Naive B cell (primary cell): ENCODE measurements at regions not wholly inside any gene's neighbourhood (a gene's known extent, or its start where the extent isn't known, plus 50 kb on each side); places are given as distances from the start of the nearest gene placed in this dataset.

ENCODE experiments used
- ATAC-seq, 2 donors: fragments of 150-1000 bp; cut with Tn5 transposase; 2 replicates each; pipeline ENCODE4 v1.10.0; 2021; ENCODE audit warnings: low read depth in 2 of 2, mild to moderate bottlenecking in 2 of 2, moderate library complexity in 2 of 2
- DNase-seq: peaks from one replicate; pipeline ENCODE4 v3.0.0; 2022
- H3K27ac Mint-ChIP-seq, 6 donors: one replicate each; pipeline ENCODE4 v1.8.0; 2020 to 2022; ENCODE audit warnings: mild to moderate bottlenecking in 6 of 6, mixed read lengths in 6 of 6, moderate library complexity in 5 of 6, inconsistent platforms in 2 of 6
- H3K27me3 Mint-ChIP-seq, 3 donors: one replicate each; pipeline ENCODE4 v1.8.0; 2021 to 2022; ENCODE audit warnings: mixed read lengths in 3 of 3, mild to moderate bottlenecking in 1 of 3
- H3K36me3 Mint-ChIP-seq, 2 donors: one replicate each; pipeline ENCODE4 v1.8.0; 2020 to 2022; ENCODE audit warnings: mixed read lengths in 2 of 2, inconsistent platforms in 1 of 2, mild to moderate bottlenecking in 1 of 2
- H3K4me1 Mint-ChIP-seq, 3 donors: one replicate each; pipeline ENCODE4 v1.8.0; 2020 to 2022; ENCODE audit warnings: mixed read lengths in 3 of 3, inconsistent platforms in 1 of 3, mild to moderate bottlenecking in 1 of 3, moderate library complexity in 1 of 3
- H3K4me3 Mint-ChIP-seq, 8 donors: one replicate each; pipeline ENCODE4 v1.8.0; 2020 to 2022; ENCODE audit warnings: mild to moderate bottlenecking in 8 of 8, mixed read lengths in 8 of 8, moderate library complexity in 8 of 8, inconsistent platforms in 2 of 8
- H3K9me3 Mint-ChIP-seq, 7 donors: one replicate each; pipeline ENCODE4 v1.8.0; 2020 to 2022; ENCODE audit warnings: mixed read lengths in 7 of 7, mild to moderate bottlenecking in 5 of 7, inconsistent platforms in 2 of 7, moderate library complexity in 1 of 7

GRCh38 chrX:94545722-94546121 is 871.7 kb downstream of the FAM133A start:
- no peaks in the 10 kb centered on the region for H3K27me3 Mint-ChIP-seq
- H3K36me3 Mint-ChIP-seq = no peaks in the 10 kb centered on the region
- no peaks in the 10 kb centered on the region for H3K4me1 Mint-ChIP-seq

GRCh38 chrX:94551831-94552230 is 877.8 kb downstream of the FAM133A start:
- no peak for ATAC-seq
- H3K27ac Mint-ChIP-seq = no peak overlapping the region

More at GRCh38 chrX:94545722-94546121, 871.7 kb downstream of the FAM133A start:
- DNase-seq (no peak), ATAC-seq (no peak)
- Mint-ChIP-seq H3K27ac (no peak overlapping the region), H3K4me3 (no peak overlapping the region), H3K9me3 (peaks cover 0 to 12% (median 2%) of the 10 kb centered on the region in 7 donors)

GRCh38 chrX:94560930-94561329 is 886.9 kb downstream of the FAM133A start:
- no peaks in the 10 kb centered on the region for H3K27me3 Mint-ChIP-seq
- H3K9me3 Mint-ChIP-seq = peaks cover 0 to 16% (median 4%) of the 10 kb centered on the region in 7 donors
- H3K4me3 Mint-ChIP-seq = no peak overlapping the region
- no peaks in the 10 kb centered on the region for H3K36me3 Mint-ChIP-seq
- no peaks in the 10 kb centered on the region for H3K4me1 Mint-ChIP-seq
- ATAC-seq = no peak
- DNase-seq = no peak
- peak overlapping the region in 1 of 6 donors; percentile 22 for H3K27ac Mint-ChIP-seq

More at GRCh38 chrX:94551831-94552230, 877.8 kb downstream of the FAM133A start:
- no peaks in the 10 kb centered on the region for H3K36me3 Mint-ChIP-seq
- no peaks in the 10 kb centered on the region for H3K4me1 Mint-ChIP-seq
- no peak for DNase-seq
- peaks cover 0 to 6% (median 5%) of the 10 kb centered on the region in 7 donors for H3K9me3 Mint-ChIP-seq
- no peaks in the 10 kb centered on the region for H3K27me3 Mint-ChIP-seq
- no peak overlapping the region for H3K4me3 Mint-ChIP-seq

GRCh38 chrX:94576367-94577004 is 902.5 kb downstream of the FAM133A start:
- no peak for ATAC-seq
- Mint-ChIP-seq H3K27me3 (no peaks in the 10 kb centered on the region), H3K27ac (peak overlapping the region in 1 of 6 donors; percentile 28), H3K4me1 (no peaks in the 10 kb centered on the region), H3K9me3 (peaks cover 0 to 8% (median 2%) of the 10 kb centered on the region in 7 donors), H3K36me3 (no peaks in the 10 kb centered on the region), H3K4me3 (no peak overlapping the region)
- DNase-seq = no peak

DNA sequence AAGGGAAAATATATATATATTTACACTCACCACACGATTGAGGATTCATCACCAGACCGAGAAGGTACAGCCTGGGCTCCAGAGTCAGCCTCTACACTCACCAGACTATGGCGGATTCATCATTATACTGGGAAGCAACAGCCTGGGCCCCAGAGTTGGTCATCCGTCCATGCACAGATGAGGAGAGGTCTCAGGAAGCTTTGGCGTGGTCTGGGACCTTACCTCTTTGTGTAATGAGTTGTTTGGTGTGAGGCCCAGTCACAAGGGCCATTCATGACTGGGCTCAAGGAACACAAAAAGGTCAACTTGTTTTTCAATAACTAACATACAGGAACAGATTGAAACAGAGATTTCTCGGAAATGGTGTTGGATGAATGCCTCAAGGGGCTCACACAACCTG is 926.1 kb downstream of the FAM133A start:
- Mint-ChIP-seq H3K36me3 (no peaks in the 10 kb centered on the region), H3K27me3 (no peaks in the 10 kb centered on the region), H3K4me1 (no peaks in the 10 kb centered on the region), H3K27ac (no peak overlapping the region), H3K9me3 (no peaks in the 10 kb centered on the region), H3K4me3 (no peak overlapping the region)
- ATAC-seq (no peak), DNase-seq (no peak)

DNA sequence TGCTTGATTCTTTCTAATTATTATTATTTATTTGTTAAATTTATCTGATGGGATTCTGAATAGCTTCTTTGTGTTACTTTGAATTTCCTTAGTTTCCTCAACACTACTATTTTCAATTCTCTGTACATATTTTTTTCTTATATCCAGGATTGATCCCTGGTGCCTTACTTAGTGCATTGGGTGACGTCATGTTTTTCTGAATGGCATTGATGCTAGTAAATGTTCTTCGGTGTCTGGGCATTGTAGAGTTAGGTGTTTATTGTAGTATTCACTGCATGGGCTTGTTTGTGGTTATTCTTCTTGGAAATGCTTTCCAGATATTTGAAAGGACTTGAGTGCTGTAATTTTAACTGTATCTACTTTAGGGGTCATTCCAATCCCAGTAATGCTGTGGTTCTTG is 938.1 kb downstream of the FAM133A start:
- Mint-ChIP-seq H3K27me3 (no peaks in the 10 kb centered on the region), H3K4me1 (no peaks in the 10 kb centered on the region), H3K36me3 (no peaks in the 10 kb centered on the region), H3K27ac (no peak overlapping the region), H3K9me3 (peaks cover 0 to 14% (median 2%) of the 10 kb centered on the region in 7 donors), H3K4me3 (no peak overlapping the region)
- DNase-seq = no peak
- ATAC-seq = no peak

DNA sequence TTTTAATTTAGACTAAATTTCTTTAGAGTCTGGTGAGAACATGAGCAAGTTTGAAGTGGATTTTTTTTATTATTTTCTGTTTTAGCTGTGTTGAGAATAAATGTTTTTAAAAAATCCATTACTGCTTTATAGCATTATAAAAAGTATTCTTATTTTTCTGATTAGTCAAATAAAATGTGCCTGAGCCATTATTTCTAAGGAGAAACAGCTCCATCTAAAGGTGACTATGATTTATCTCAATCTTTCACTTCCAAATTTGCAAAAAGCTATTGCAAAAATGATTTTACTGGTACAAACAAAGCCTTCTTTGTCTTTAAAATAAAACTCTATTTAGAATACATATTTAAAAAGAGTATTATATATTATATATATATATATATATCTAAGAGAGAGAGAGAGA is 959.2 kb downstream of the FAM133A start:
- peaks cover 4 to 29% (median 17%) of the 10 kb centered on the region in 7 donors for H3K9me3 Mint-ChIP-seq
- no peaks in the 10 kb centered on the region for H3K27me3 Mint-ChIP-seq
- H3K4me1 Mint-ChIP-seq = no peaks in the 10 kb centered on the region
- H3K4me3 Mint-ChIP-seq = no peak overlapping the region
- DNase-seq = no peak
- no peak overlapping the region for H3K27ac Mint-ChIP-seq
- no peak for ATAC-seq
- H3K36me3 Mint-ChIP-seq = peaks cover 6 to 9% of the 10 kb centered on the region in 2 donors

DNA sequence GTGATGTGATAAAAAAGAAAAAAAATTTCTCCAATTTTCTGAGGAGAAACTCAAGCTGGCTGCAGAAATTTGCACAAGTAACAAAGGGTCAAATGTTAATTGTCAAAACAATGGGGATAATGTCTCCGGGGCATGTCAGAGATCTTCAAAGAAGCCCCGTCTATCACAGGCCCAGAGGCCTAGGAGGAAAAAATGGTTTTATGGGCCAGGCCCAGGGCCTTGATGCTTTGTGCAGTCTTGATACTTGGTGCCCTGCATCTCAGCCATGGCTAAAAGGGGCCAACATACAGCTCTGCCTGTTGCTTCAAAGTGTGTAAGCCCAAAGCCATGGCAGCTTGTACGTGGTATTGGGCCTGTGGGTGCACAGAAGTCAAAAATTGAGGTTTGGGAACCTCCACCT is 961.0 kb downstream of the FAM133A start:
- H3K27me3 Mint-ChIP-seq = no peaks in the 10 kb centered on the region

GRCh38 chrX:94645726-94646125 is 971.7 kb downstream of the FAM133A start:
- Mint-ChIP-seq H3K27me3 (no peaks in the 10 kb centered on the region), H3K27ac (no peak overlapping the region), H3K36me3 (no peaks in the 10 kb centered on the region), H3K4me3 (peak overlapping the region in 1 of 8 donors; percentile 67), H3K4me1 (no peaks in the 10 kb centered on the region), H3K9me3 (peaks cover 0 to 9% (median 0%) of the 10 kb centered on the region in 7 donors)
- DNase-seq (no peak), ATAC-seq (no peak)

More for the DNA sequence above, 961.0 kb downstream of the FAM133A start:
- Mint-ChIP-seq H3K27ac (no peak overlapping the region), H3K9me3 (peaks cover 4 to 29% (median 19%) of the 10 kb centered on the region in 7 donors), H3K36me3 (peaks cover 6 to 9% of the 10 kb centered on the region in 2 donors), H3K4me1 (no peaks in the 10 kb centered on the region), H3K4me3 (no peak overlapping the region)
- no peak for DNase-seq
- ATAC-seq = no peak

DNA sequence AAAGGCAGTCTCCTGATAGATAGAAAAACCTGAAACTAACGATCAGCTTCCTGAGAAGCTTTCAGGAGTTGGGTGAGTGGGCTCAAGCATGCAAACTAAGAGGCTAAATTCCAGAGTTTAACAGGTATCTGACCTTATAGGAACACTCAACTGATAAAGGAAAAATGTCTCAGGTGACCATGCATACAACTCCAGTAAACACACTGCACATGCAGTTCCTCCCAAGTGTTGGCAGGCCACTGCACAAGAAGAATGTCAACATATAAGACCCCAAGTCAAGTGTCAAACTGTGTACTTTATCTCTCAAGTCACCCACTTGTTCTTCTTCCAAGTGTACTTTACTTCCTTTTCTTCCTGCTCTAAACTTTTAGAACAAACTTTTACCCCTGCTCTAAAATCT is 981.2 kb downstream of the FAM133A start:
- Mint-ChIP-seq H3K9me3 (peaks cover 0 to 7% (median 4%) of the 10 kb centered on the region in 7 donors), H3K36me3 (no peaks in the 10 kb centered on the region), H3K4me1 (no peaks in the 10 kb centered on the region), H3K4me3 (no peak overlapping the region), H3K27me3 (no peaks in the 10 kb centered on the region), H3K27ac (no peak overlapping the region)
- DNase-seq (no peak), ATAC-seq (no peak)

DNA sequence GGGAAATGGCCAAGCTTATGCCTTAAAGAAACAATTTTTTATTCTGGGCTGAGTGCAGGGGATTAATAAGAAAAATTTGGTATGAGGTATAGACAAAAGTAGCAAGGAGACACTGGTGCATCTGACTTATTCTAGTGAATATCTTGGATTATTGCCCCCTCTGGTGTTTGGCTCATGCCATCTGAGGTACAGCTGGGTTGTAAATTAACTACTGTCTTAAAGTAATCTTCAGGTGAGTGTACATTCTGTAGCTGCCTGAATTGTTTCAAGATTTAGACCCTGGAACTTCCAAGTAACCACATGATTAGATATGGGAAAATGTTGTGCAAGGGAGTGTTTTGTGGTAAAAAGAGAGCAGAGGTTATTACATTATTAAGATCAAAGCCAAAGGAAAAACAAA is 988.7 kb downstream of the FAM133A start:
- H3K4me3 Mint-ChIP-seq = no peak overlapping the region
- DNase-seq (no peak), ATAC-seq (no peak)
- no peaks in the 10 kb centered on the region for H3K36me3 Mint-ChIP-seq
- H3K27ac Mint-ChIP-seq = no peak overlapping the region
- no peaks in the 10 kb centered on the region for H3K4me1 Mint-ChIP-seq
- no peaks in the 10 kb centered on the region for H3K27me3 Mint-ChIP-seq
- H3K9me3 Mint-ChIP-seq = peaks cover 0 to 7% (median 4%) of the 10 kb centered on the region in 7 donors

DNA sequence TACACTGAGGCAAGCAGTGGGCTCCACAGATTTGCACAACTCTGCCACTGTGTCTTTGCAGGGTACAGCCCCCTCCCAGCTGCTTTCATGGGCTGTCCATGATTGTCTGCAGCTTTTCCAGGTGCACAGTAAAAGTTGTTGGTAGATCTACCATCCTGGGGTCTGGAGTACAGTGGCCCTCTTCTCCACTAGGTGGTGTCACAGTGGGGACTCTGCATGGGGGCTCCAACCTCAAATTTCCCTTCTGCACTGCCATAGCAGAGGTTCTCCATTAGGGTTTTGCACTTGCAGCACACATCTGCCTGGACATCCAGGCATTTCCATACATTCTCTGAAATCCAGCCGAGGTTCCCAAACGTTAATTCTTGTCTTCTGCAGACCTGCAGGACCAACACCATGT is 1002.3 kb downstream of the FAM133A start:
- Mint-ChIP-seq H3K4me1 (no peaks in the 10 kb centered on the region), H3K27me3 (no peaks in the 10 kb centered on the region), H3K9me3 (peaks cover 4 to 10% (median 7%) of the 10 kb centered on the region in 7 donors), H3K4me3 (no peak overlapping the region), H3K36me3 (no peaks in the 10 kb centered on the region), H3K27ac (no peak overlapping the region)
- DNase-seq = no peak
- no peak for ATAC-seq

DNA sequence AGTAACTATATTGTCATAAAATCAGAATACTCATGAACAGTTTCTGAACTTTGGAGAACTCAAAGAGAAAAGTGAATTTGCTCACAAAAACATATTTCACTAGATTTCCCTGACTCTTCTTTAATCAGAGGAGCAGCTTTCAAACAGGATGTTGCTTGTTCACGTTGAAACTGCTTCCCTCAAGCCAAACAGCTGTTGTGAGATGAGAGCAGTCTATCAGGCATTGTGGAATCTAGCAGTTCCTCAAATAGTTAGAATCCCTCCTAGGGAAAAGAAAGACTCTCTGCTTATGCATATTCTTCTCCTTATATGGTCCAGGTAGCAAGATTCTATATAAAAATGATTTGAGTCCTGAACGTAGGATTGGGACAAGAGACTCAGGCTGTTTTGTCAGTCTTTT is 1012.1 kb downstream of the FAM133A start:
- H3K4me1 Mint-ChIP-seq = no peaks in the 10 kb centered on the region
- no peak for ATAC-seq
- peaks cover 0 to 8% (median 3%) of the 10 kb centered on the region in 7 donors for H3K9me3 Mint-ChIP-seq
- H3K27ac Mint-ChIP-seq = no peak overlapping the region
- H3K36me3 Mint-ChIP-seq = no peaks in the 10 kb centered on the region
- DNase-seq = no peak
- no peaks in the 10 kb centered on the region for H3K27me3 Mint-ChIP-seq
- H3K4me3 Mint-ChIP-seq = no peak overlapping the region

- no peaks in the 10 kb centered on the region for H3K4me1 Mint-ChIP-seq
- ATAC-seq = no peak
- H3K9me3 Mint-ChIP-seq = peaks cover 0 to 17% (median 5%) of the 10 kb centered on the region in 7 donors
- H3K36me3 Mint-ChIP-seq = no peaks in the 10 kb centered on the region
- DNase-seq = no peak
- H3K4me3 Mint-ChIP-seq = no peak overlapping the region
- no peak overlapping the region for H3K27ac Mint-ChIP-seq
- H3K27me3 Mint-ChIP-seq = no peaks in the 10 kb centered on the region
Measured at GRCh38 chrX:94695910-94696309, 1021.9 kb downstream of the FAM133A start.
